Mammary epithelial cell (primary cell): ENCODE measurements at regions not wholly inside any gene's neighbourhood (a gene's known extent, or its start where the extent isn't known, plus 50 kb on each side); places are given as distances from the start of the nearest gene placed in this dataset.

Experiments used
- EZH2 ChIP-seq: IDR thresholded peaks from 2 replicates; pipeline ENCODE4 v1.6.1; 2012; ENCODE audit warnings: low read length, inconsistent platforms, borderline replicate concordance
- TF ChIP-seq, protein P1 (sequence below), 2 donors: IDR thresholded peaks in 1 of 2; conservative IDR thresholded peaks in 1 of 2; 2 replicates each; pipeline ENCODE4 v1.5.1; 2011 to 2012; ENCODE audit warnings: inconsistent platforms in 2 of 2, low read length in 2 of 2, mild to moderate bottlenecking in 2 of 2, control low read depth in 1 of 2, low read depth in 1 of 2; ENCODE audit not compliant: insufficient read depth in 1 of 2; ENCODE audit errors: extremely low read depth in 1 of 2

- TF ChIP-seq, protein P1, sequence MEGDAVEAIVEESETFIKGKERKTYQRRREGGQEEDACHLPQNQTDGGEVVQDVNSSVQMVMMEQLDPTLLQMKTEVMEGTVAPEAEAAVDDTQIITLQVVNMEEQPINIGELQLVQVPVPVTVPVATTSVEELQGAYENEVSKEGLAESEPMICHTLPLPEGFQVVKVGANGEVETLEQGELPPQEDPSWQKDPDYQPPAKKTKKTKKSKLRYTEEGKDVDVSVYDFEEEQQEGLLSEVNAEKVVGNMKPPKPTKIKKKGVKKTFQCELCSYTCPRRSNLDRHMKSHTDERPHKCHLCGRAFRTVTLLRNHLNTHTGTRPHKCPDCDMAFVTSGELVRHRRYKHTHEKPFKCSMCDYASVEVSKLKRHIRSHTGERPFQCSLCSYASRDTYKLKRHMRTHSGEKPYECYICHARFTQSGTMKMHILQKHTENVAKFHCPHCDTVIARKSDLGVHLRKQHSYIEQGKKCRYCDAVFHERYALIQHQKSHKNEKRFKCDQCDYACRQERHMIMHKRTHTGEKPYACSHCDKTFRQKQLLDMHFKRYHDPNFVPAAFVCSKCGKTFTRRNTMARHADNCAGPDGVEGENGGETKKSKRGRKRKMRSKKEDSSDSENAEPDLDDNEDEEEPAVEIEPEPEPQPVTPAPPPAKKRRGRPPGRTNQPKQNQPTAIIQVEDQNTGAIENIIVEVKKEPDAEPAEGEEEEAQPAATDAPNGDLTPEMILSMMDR (conservative IDR thresholded peaks at IDR 0.05 in 1 of 2, IDR thresholded peaks at IDR 0.05 in 1 of 2; ENCODE audit: extremely low read depth in 1 of 2, insufficient read depth in 1 of 2, low read depth in 1 of 2, low read length in 2 of 2): no peak
- no peak for TF ChIP-seq EZH2
These were observed 101.6 kb upstream of the ARHGEF3 start for GRCh38 chr3:56903231-56903782.
